ENCODE measurements at regions not wholly inside any gene's neighbourhood (a gene's known extent, or its start where the extent isn't known, plus 50 kb on each side); places are given as distances from the start of the nearest gene placed in this dataset.

GRCh38 chr10:131674130-131674529 is 226.7 kb upstream of the PPP2R2D start:
- TF ChIP-seq CTCF (IDR thresholded peaks at IDR 0.05) (no peak), POLR2A (IDR thresholded peaks at IDR 0.05) (no peak)
